SU-DHL-6 (cell line): ENCODE measurements at regions not wholly inside any gene's neighbourhood (a gene's known extent, or its start where the extent isn't known, plus 50 kb on each side); places are given as distances from the start of the nearest gene placed in this dataset.
"Not testable (repeated sequence)": the region's sequence is repeated elsewhere in the genome, so short reads cannot be mapped to it uniquely, and the experiment has no call there.

Experiments
- EZH2phosphoT487 ChIP-seq: fragments of 200-600 bp; sonication (generic), shearing (Covaris generic); conservative IDR thresholded peaks from 2 replicates; pipeline ENCODE4 v1.6.1; 2018; ENCODE audit warnings: mild to moderate bottlenecking, antibody characterized with exemption, low read length, moderate library complexity, mixed read lengths
- TF ChIP-seq, protein P1 (sequence below): fragments of 200-600 bp; sonication (generic); IDR thresholded peaks from one replicate; pipeline ENCODE4 v1.5.1; 2017; ENCODE audit warnings: antibody characterized with exemption, mild to moderate bottlenecking, low read length, moderate library complexity; ENCODE audit not compliant: insufficient read depth, poor library complexity, severe bottlenecking

DNA sequence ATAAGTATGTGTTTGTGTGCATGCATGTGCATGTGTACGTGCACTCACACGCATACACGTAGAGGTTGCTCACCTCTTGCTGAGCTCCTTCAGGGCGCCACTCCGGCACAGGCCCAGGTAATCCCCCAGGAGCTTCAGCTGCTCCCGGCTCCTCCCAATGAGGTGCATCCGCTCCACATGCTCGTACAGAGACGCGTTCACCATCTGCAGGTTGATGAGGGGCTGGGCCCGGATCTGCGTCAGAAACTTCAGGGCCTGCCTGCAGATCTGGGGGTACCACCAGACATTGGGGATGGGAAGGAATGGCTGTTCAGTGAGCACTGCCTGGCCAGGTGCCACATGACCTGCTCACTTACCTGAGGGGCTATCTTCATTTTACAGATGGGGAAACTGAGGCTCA lies 127.0 kb downstream of the LRRC37A3 start:
- TF ChIP-seq, protein P1, sequence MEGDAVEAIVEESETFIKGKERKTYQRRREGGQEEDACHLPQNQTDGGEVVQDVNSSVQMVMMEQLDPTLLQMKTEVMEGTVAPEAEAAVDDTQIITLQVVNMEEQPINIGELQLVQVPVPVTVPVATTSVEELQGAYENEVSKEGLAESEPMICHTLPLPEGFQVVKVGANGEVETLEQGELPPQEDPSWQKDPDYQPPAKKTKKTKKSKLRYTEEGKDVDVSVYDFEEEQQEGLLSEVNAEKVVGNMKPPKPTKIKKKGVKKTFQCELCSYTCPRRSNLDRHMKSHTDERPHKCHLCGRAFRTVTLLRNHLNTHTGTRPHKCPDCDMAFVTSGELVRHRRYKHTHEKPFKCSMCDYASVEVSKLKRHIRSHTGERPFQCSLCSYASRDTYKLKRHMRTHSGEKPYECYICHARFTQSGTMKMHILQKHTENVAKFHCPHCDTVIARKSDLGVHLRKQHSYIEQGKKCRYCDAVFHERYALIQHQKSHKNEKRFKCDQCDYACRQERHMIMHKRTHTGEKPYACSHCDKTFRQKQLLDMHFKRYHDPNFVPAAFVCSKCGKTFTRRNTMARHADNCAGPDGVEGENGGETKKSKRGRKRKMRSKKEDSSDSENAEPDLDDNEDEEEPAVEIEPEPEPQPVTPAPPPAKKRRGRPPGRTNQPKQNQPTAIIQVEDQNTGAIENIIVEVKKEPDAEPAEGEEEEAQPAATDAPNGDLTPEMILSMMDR, result not testable (repeated sequence)
- TF ChIP-seq EZH2phosphoT487, result not testable (repeated sequence)
